ENCODE measurements at regions not wholly inside any gene's neighbourhood (a gene's known extent, or its start where the extent isn't known, plus 50 kb on each side); places are given as distances from the start of the nearest gene placed in this dataset.

GRCh38 chr2:215612786-215613185 is 176.9 kb upstream of the FN1 start:
- CTCF ChIA-PET, result no interaction called here
- no peak for DNase-seq
- peak overlapping the region; percentile 48; the same call in 1 of the 2 replicates for H3K4me2 ChIP-seq
- peak overlapping the region in 1 of 2 experiments; percentile 48; a peak in 2 of 4 replicates for H3K27ac ChIP-seq (ENCODE audit: low read depth in 2 of 2, low read length in 1 of 2)
- no peaks in the 10 kb centered on the region for H3K9me2 ChIP-seq
- H3K79me2 ChIP-seq (ENCODE audit: insufficient read depth), result no peaks in the 10 kb centered on the region
- H3K4me1 ChIP-seq (ENCODE audit: control insufficient read depth in 1 of 2, insufficient read depth in 2 of 2, low read depth in 1 of 2, low read length in 1 of 2), result peaks cover 0 to 20% of the 10 kb centered on the region in 2 experiments; a peak in 1 of 4 replicates
- TF ChIP-seq RFX5 (IDR thresholded peaks at IDR 0.05; ENCODE audit: low read length) (no peak), REST (IDR thresholded peaks at IDR 0.05; ENCODE audit: low read depth, low read length) (no peak), SMC3 (IDR thresholded peaks at IDR 0.05; ENCODE audit: low read depth, low read length) (no peak), USF1 (IDR thresholded peaks at IDR 0.05; ENCODE audit: borderline replicate concordance, low read depth) (no peak), FOXJ3 (CRISPR knock-in tag; IDR thresholded peaks at IDR 0.05) (no peak), NFIC (IDR thresholded peaks at IDR 0.05; ENCODE audit: borderline replicate concordance) (no peak), CTCF (IDR thresholded peaks at IDR 0.05) (no peak), EZH2phosphoT487 (IDR thresholded peaks at IDR 0.05; ENCODE audit: borderline replicate concordance, low read depth) (no peak), MXI1 (IDR thresholded peaks at IDR 0.05; ENCODE audit: low read depth, low read length) (no peak), RXRA (IDR thresholded peaks at IDR 0.05; ENCODE audit: borderline replicate concordance, low read depth) (no peak), TAF1 (IDR thresholded peaks at IDR 0.05; ENCODE audit: borderline replicate concordance, low read depth, low read length) (no peak), SIN3A (IDR thresholded peaks at IDR 0.05; ENCODE audit: borderline replicate concordance, low read depth, low read length) (no peak), FOSL2 (IDR thresholded peaks at IDR 0.05; ENCODE audit: borderline replicate concordance, low read depth) (no peak)
- no peak overlapping the region for H3K9ac ChIP-seq
- H3K36me3 ChIP-seq (replicated peaks in 1 of 2; ENCODE audit: control insufficient read depth in 1 of 2, insufficient read depth in 2 of 2, low read length in 1 of 2), result no peaks in the 10 kb centered on the region
- POLR2A ChIA-PET, result no interaction called here
- peaks cover 26% of the 10 kb centered on the region for H3F3A ChIP-seq (replicated peaks; ENCODE audit: insufficient read depth)
- peak overlapping the region; percentile 60; the same call in 1 of the 2 replicates for H2AFZ ChIP-seq (ENCODE audit: low read depth)
- no peaks in the 10 kb centered on the region for H4K20me1 ChIP-seq (ENCODE audit: insufficient read depth)
- H3K4me3 ChIP-seq (ENCODE audit: low read depth in 2 of 2, low read length in 1 of 2), result no peak overlapping the region
- 87% methylated on average over 2 of the region's 2 CpGs for WGBS (ENCODE audit: low lambda C conversion rate)
- no peaks in the 10 kb centered on the region for H3K9me3 ChIP-seq
- no peaks in the 10 kb centered on the region for H3K27me3 ChIP-seq (ENCODE audit: insufficient read depth)

Data from SK-N-SH (cell line).